Upper lobe of left lung (tissue), 6 donors: ENCODE measurements at regions not wholly inside any gene's neighbourhood (a gene's known extent, or its start where the extent isn't known, plus 50 kb on each side); places are given as distances from the start of the nearest gene placed in this dataset.
A peak's percentile ranks its signal among the peaks of the same experiment; 100 is the strongest.

Experiments
- ATAC-seq, 2 donors: fragments of 200-7000 bp; cut with Tn5 transposase; one replicate each; pipeline ENCODE4 v1.9.1; 2022; ENCODE audit warnings: mild to moderate bottlenecking in 2 of 2, moderate library complexity in 2 of 2; ENCODE audit not compliant: low FRiP score in 2 of 2
- DNase-seq, 2 donors: peaks; one replicate each; pipeline ENCODE4 v3.0.0-alpha.2; 2019 to 2020
- H3K27ac ChIP-seq, 4 donors: fragments of 200-600 bp; sonication (generic); one replicate each; pipeline ENCODE4 v1.5.1; 2016 to 2019
- H3K27me3 ChIP-seq, 4 donors: fragments of 200-600 bp; sonication (generic); one replicate each; pipeline ENCODE4 v1.5.1; 2017 to 2019
- H3K36me3 ChIP-seq, 4 donors: fragments of 200-600 bp; sonication (generic); one replicate each; pipeline ENCODE4 v1.5.1; 2016 to 2019
- H3K4me1 ChIP-seq, 4 donors: fragments of 200-600 bp; sonication (generic); one replicate each; pipeline ENCODE4 v1.5.1; 2018 to 2019
- H3K4me3 ChIP-seq, 4 donors: fragments of 200-600 bp; sonication (generic); one replicate each; pipeline ENCODE4 v1.5.1; 2017 to 2019; ENCODE audit warnings: mild to moderate bottlenecking in 2 of 4, moderate library complexity in 1 of 4
- H3K9me3 ChIP-seq, 4 donors: fragments of 200-600 bp; sonication (generic); one replicate each; pipeline ENCODE4 v1.5.1; 2018 to 2019
- EP300 ChIP-seq, 4 donors: sonication (generic); formaldehyde crosslinking; IDR thresholded peaks; one replicate each; pipeline ENCODE4 v1.5.1; 2017; ENCODE audit warnings: antibody characterized with exemption in 4 of 4, control low read depth in 2 of 4
- POLR2A ChIP-seq, 4 donors: fragments of 450-650 bp; IDR thresholded peaks; one replicate each; pipeline ENCODE4 v1.5.1; 2016 to 2017; ENCODE audit warnings: antibody characterized with exemption in 4 of 4, mild to moderate bottlenecking in 2 of 4
- POLR2AphosphoS5 ChIP-seq, 2 donors: sonication (generic); formaldehyde crosslinking; IDR thresholded peaks; one replicate each; pipeline ENCODE4 v1.5.1; 2017; ENCODE audit warnings: antibody characterized with exemption in 2 of 2
- WGBS, 2 donors: methylation state at CpG; one replicate each; pipeline ENCODE4 v1.1.5; 2017 to 2018; 5-methylcytosine and 5-hydroxymethylcytosine counted together
- TF ChIP-seq, protein P1 (sequence below), 6 experiments: fragments of 450-650 bp in 4 of 6; fragments of 200-600 bp in 2 of 6; sonication (generic) in 2 of 6; IDR thresholded peaks; one replicate each; pipeline ENCODE4 v1.5.1; 2016 to 2019; ENCODE audit warnings: antibody characterized with exemption in 6 of 6
- donor health status: DM: no; HTN: no; CAD: no; lungs with moderate emphysema.
- donor health status: DM: no; HTN: yes; CAD: no; lungs with severe emphysema.

DNA sequence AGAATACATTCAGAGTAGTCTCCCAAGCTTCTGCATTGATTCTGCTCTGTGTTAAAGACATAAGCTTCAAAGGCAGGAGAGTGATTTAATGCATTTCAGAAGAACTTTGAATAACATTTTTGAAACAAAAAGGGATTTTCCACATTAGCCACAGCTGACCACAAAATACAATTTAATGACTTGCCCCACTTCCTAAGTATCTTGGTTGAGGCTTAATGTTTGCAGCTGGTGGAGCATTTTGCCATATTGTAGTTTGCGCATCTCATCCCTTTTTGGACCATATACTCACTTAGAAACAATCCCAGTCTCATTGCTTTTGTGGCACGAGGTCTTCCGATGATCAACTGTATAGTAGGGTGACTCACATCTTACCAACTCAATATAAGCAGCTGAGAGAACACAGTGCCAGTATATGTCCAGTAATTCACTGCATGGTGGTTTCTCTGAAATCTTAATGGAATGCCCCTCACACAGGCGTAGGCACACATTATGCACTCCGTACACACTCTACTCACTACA, 455.8 kb upstream of the PTGER4 start:
- TF ChIP-seq EP300 (IDR thresholded peaks at IDR 0.05), result no peak
- no peak for TF ChIP-seq POLR2AphosphoS5 (IDR thresholded peaks at IDR 0.05)
- H3K9me3 ChIP-seq, result no peaks in the 10 kb centered on the region
- no peak overlapping the region for H3K4me3 ChIP-seq
- H3K27ac ChIP-seq, result no peak overlapping the region
- H3K36me3 ChIP-seq, result no peaks in the 10 kb centered on the region
- WGBS, 2 donors, result 83 to 84% methylated on average over 5 of the region's 5 CpGs
- no peak for DNase-seq
- no peak for ATAC-seq
- H3K27me3 ChIP-seq, result no peaks in the 10 kb centered on the region
- no peaks in the 10 kb centered on the region for H3K4me1 ChIP-seq

DNA sequence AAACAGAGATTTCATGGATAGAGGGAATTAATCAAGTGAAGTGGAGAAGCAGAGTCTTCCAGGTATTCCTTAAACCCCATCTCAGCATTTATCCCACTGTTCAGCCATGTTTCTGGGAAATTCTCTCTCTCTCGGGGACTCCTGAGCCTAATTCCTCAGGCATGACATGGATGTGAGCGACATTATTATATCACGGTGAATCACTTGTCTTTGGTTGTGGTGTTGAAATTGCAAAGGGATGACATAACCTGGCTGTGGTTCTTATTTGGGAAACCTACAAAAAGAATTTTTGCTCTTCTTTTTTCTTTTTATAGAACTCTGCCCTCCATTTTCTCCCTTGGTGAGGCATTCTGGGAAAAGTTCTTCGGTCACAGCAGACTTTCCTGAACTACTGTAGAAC, 457.9 kb upstream of the PTGER4 start:
- no peak for TF ChIP-seq POLR2A (IDR thresholded peaks at IDR 0.05)
- TF ChIP-seq EP300 (IDR thresholded peaks at IDR 0.05), result no peak
- TF ChIP-seq, protein P1, sequence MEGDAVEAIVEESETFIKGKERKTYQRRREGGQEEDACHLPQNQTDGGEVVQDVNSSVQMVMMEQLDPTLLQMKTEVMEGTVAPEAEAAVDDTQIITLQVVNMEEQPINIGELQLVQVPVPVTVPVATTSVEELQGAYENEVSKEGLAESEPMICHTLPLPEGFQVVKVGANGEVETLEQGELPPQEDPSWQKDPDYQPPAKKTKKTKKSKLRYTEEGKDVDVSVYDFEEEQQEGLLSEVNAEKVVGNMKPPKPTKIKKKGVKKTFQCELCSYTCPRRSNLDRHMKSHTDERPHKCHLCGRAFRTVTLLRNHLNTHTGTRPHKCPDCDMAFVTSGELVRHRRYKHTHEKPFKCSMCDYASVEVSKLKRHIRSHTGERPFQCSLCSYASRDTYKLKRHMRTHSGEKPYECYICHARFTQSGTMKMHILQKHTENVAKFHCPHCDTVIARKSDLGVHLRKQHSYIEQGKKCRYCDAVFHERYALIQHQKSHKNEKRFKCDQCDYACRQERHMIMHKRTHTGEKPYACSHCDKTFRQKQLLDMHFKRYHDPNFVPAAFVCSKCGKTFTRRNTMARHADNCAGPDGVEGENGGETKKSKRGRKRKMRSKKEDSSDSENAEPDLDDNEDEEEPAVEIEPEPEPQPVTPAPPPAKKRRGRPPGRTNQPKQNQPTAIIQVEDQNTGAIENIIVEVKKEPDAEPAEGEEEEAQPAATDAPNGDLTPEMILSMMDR (IDR thresholded peaks at IDR 0.05), result no peak
- TF ChIP-seq POLR2AphosphoS5 (IDR thresholded peaks at IDR 0.05), result no peak
- H3K27me3 ChIP-seq, result no peaks in the 10 kb centered on the region
- peak in 1 of 2 donors; percentile 87 for ATAC-seq
- no peaks in the 10 kb centered on the region for H3K4me1 ChIP-seq
- H3K9me3 ChIP-seq, result no peaks in the 10 kb centered on the region
- 94 to 98% methylated on average over 4 of the region's 4 CpGs for WGBS, 2 donors
- DNase-seq, result no peak
- H3K4me3 ChIP-seq, result no peak overlapping the region
- H3K36me3 ChIP-seq, result no peaks in the 10 kb centered on the region
- H3K27ac ChIP-seq, result no peak overlapping the region

DNA sequence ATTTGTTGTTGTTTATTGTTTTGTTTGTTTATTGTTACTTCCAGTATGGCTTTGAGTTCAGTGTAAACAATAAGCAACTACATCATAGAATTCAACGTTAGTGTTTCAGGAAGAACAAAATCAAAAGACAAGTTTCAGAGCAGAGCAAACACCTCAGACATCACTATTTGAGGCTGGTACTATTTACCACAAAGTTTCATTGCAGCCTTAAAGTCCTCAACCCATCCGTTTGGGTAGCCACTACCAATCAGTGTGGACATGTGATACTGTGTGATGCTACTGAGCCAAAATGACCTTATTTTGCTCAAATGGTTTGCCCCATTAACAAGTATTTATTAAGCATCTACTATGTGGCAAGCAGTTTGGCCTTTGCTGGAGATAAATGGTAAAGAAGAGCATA, 458.5 kb upstream of the PTGER4 start:
- Histone ChIP-seq H3K9me3 (no peaks in the 10 kb centered on the region), H3K36me3 (no peaks in the 10 kb centered on the region), H3K4me3 (no peak overlapping the region), H3K27ac (no peak overlapping the region), H3K27me3 (no peaks in the 10 kb centered on the region), H3K4me1 (no peaks in the 10 kb centered on the region)
- TF ChIP-seq EP300 (IDR thresholded peaks at IDR 0.05), result no peak
- TF ChIP-seq POLR2AphosphoS5 (IDR thresholded peaks at IDR 0.05), result no peak
- TF ChIP-seq POLR2A (IDR thresholded peaks at IDR 0.05), result no peak
- TF ChIP-seq, protein P1 (IDR thresholded peaks at IDR 0.05), result no peak
- 64 to 81% methylated on average over 2 of the region's 2 CpGs for WGBS, 2 donors
- no peak for DNase-seq
- ATAC-seq, result no peak

DNA sequence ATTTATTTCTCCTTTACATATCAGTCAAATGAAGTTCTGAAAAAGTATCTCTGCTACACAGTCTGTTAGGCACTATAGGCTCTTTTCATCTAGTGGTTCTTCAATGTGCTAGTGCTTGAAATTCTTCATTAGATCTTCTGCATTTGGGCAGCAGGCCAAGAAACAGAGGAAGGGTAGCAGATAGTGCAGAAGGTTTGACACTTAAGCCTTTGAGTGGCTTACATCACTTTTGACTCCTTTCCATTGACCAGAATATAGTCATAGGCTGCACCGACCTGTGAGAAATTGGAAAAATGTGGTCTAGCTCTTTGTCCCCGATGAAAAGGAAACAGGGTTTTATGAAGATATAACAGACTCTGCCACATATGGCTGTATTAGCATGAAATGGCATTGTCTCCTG, 459.5 kb upstream of the PTGER4 start:
- H3K9me3 ChIP-seq, result no peaks in the 10 kb centered on the region
- WGBS, 2 donors, result 61 to 67% methylated on average over 2 of the region's 2 CpGs
- ATAC-seq (peak in 1 of 2 donors; percentile 64), DNase-seq (no peak)
- no peak overlapping the region for H3K4me3 ChIP-seq
- no peaks in the 10 kb centered on the region for H3K36me3 ChIP-seq
- H3K27me3 ChIP-seq, result no peaks in the 10 kb centered on the region
- no peaks in the 10 kb centered on the region for H3K4me1 ChIP-seq
- no peak overlapping the region for H3K27ac ChIP-seq
- TF ChIP-seq, protein P1 (IDR thresholded peaks at IDR 0.05), result no peak
- no peak for TF ChIP-seq EP300 (IDR thresholded peaks at IDR 0.05)
- no peak for TF ChIP-seq POLR2AphosphoS5 (IDR thresholded peaks at IDR 0.05)
- TF ChIP-seq POLR2A (IDR thresholded peaks at IDR 0.05), result no peak

DNA sequence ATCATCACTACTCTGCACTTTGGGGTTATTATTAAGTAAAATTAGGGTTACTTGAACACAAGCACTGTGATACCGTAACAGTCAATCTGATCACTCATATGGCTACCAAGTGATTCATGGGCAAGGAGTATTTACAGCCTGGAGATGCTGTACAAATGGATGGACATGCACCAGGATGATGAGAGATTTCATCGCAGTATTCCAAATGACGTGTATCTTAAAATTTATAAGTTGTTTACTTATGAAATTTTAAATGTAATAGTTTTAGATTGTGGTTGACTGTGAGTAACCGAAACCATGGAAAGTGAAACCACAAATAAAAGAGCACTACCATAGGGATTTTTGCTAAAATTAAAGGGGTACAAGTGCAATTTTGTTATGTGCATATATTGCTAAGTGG, 462.2 kb upstream of the PTGER4 start:
- Histone ChIP-seq H3K36me3 (no peaks in the 10 kb centered on the region), H3K4me1 (no peaks in the 10 kb centered on the region), H3K27ac (no peak overlapping the region), H3K27me3 (no peaks in the 10 kb centered on the region), H3K4me3 (no peak overlapping the region), H3K9me3 (no peaks in the 10 kb centered on the region)
- DNase-seq, result no peak
- ATAC-seq, result no peak
- TF ChIP-seq EP300 (IDR thresholded peaks at IDR 0.05), result no peak
- TF ChIP-seq POLR2AphosphoS5 (IDR thresholded peaks at IDR 0.05), result no peak
- no peak for TF ChIP-seq POLR2A (IDR thresholded peaks at IDR 0.05)
- TF ChIP-seq, protein P1 (IDR thresholded peaks at IDR 0.05), result no peak
- 73 to 84% methylated on average over 4 of the region's 4 CpGs for WGBS, 2 donors
